ENCODE measurements at regions not wholly inside any gene's neighbourhood (a gene's known extent, or its start where the extent isn't known, plus 50 kb on each side); places are given as distances from the start of the nearest gene placed in this dataset.

GRCh38 chr10:44083719-44084400 lies 301.0 kb downstream of the CXCL12 start:
- intact Hi-C loops (cut with DNase I): no loop called here
- no peak for DNase-seq

- intact Hi-C loops (cut with DNase I): no loop called here
- no peak for DNase-seq
Observed at GRCh38 chr10:44071479-44071878, 313.4 kb downstream of the CXCL12 start.

GRCh38 chr10:44070282-44070681 lies 314.6 kb downstream of the CXCL12 start:
- intact Hi-C loops (cut with DNase I): no loop called here
- DNase-seq: peak in 30 of 42 donors; percentile 15 to 77 (median 44)

- intact Hi-C loops (cut with DNase I): no loop called here
- DNase-seq: no peak
Observed at GRCh38 chr10:44069573-44069972, 315.3 kb downstream of the CXCL12 start.

GRCh38 chr10:44068716-44069482 lies 316.0 kb downstream of the CXCL12 start:
- DNase-seq: no peak
- intact Hi-C loops (cut with DNase I): no loop called here

GRCh38 chr10:44067432-44067831 lies 317.5 kb downstream of the CXCL12 start:
- DNase-seq: no peak
- intact Hi-C loops (cut with DNase I): no loop called here

- DNase-seq: no peak
- intact Hi-C loops (cut with DNase I): no loop called here
Observed at GRCh38 chr10:44066527-44067255, 318.2 kb downstream of the CXCL12 start.

GRCh38 chr10:44065788-44066526 lies 318.9 kb downstream of the CXCL12 start:
- intact Hi-C loops (cut with DNase I): no loop called here
- no peak for DNase-seq

- DNase-seq: no peak
- intact Hi-C loops (cut with DNase I): no loop called here
Observed at GRCh38 chr10:44064987-44065787, 319.7 kb downstream of the CXCL12 start.

GRCh38 chr10:44064317-44064716 lies 320.6 kb downstream of the CXCL12 start:
- intact Hi-C loops (cut with DNase I): no loop called here
- DNase-seq: no peak

- intact Hi-C loops (cut with DNase I): no loop called here
- no peak for DNase-seq
Observed at GRCh38 chr10:44063686-44064085, 321.2 kb downstream of the CXCL12 start.

- intact Hi-C loops (cut with DNase I): no loop called here
- no peak for DNase-seq
Observed at GRCh38 chr10:44060719-44061118, 324.2 kb downstream of the CXCL12 start.

- intact Hi-C loops (cut with DNase I): no loop called here
- no peak for DNase-seq
Observed at GRCh38 chr10:44060221-44060620, 324.7 kb downstream of the CXCL12 start.

GRCh38 chr10:44058259-44058658 lies 326.6 kb downstream of the CXCL12 start:
- intact Hi-C loops (cut with DNase I): no loop called here
- no peak for DNase-seq

- DNase-seq: no peak
- intact Hi-C loops (cut with DNase I): no loop called here
Observed at GRCh38 chr10:44056967-44057805, 327.7 kb downstream of the CXCL12 start.

GRCh38 chr10:44056206-44056605 lies 328.7 kb downstream of the CXCL12 start:
- intact Hi-C loops (cut with DNase I): no loop called here

GRCh38 chr10:44054046-44054445 lies 330.9 kb downstream of the CXCL12 start:
- intact Hi-C loops (cut with DNase I): no loop called here
- no peak for DNase-seq

More at GRCh38 chr10:44056206-44056605, 328.7 kb downstream of the CXCL12 start:
- DNase-seq: no peak

GRCh38 chr10:44053391-44053790 lies 331.5 kb downstream of the CXCL12 start:
- intact Hi-C loops (cut with DNase I): no loop called here
- no peak for DNase-seq
